ENCODE measurements at regions not wholly inside any gene's neighbourhood (a gene's known extent, or its start where the extent isn't known, plus 50 kb on each side); places are given as distances from the start of the nearest gene placed in this dataset.
"Not testable (repeated sequence)": the region's sequence is repeated elsewhere in the genome, so short reads cannot be mapped to it uniquely, and the experiment has no call there.

- not testable (repeated sequence) for TF ChIP-seq CTCF, POLR2A (IDR thresholded peaks at IDR 0.05)
Observed at GRCh38 chr2:91873416-91873815, 2997.8 kb upstream of the TEKT4 start.

All from testis (tissue), 2 donors.